ENCODE measurements at regions not wholly inside any gene's neighbourhood (a gene's known extent, or its start where the extent isn't known, plus 50 kb on each side); places are given as distances from the start of the nearest gene placed in this dataset.

- TF ChIP-seq CTCF (IDR thresholded peaks at IDR 0.05) (no peak), ZFX (IDR thresholded peaks at IDR 0.05; ENCODE audit: borderline replicate concordance) (no peak)
Observed at GRCh38 chr22:49086181-49086580, 741.5 kb downstream of the BRD1 start.
